SK-N-SH treated with all-trans-retinoic acid at 6 μM for 48 hours (cell line): ENCODE measurements at regions not wholly inside any gene's neighbourhood (a gene's known extent, or its start where the extent isn't known, plus 50 kb on each side); places are given as distances from the start of the nearest gene placed in this dataset.

Experiments
- ATAC-seq: fragments of 200-7000 bp; cut with Tn5 transposase; 3 replicates; pipeline ENCODE4 v1.9.1; 2020; ENCODE audit warnings: mild to moderate bottlenecking, moderate library complexity
- ARNTL ChIP-seq: fragments of 450-650 bp; formaldehyde crosslinking; IDR thresholded peaks from 2 replicates; pipeline ENCODE4 v1.5.0; 2020; ENCODE audit warnings: low read depth, mild to moderate bottlenecking, moderate library complexity, borderline replicate concordance
- BACH2 ChIP-seq: fragments of 250-450 bp; sonication (Bioruptor Pico); IDR thresholded peaks from 2 replicates; pipeline ENCODE4 v1.9.0; 2021; ENCODE audit warnings: mild to moderate bottlenecking, borderline replicate concordance
- CSDC2 ChIP-seq: fragments of 250-450 bp; sonication (Bioruptor Pico); IDR thresholded peaks from 2 replicates; pipeline ENCODE4 v1.5.0; 2020; ENCODE audit warnings: mild to moderate bottlenecking, moderate library complexity
- ESRRG ChIP-seq: fragments of 250-450 bp; sonication (Bioruptor Pico); IDR thresholded peaks from 2 replicates; pipeline ENCODE4 v1.6.1; 2021; ENCODE audit warnings: mild to moderate bottlenecking
- ISL1 ChIP-seq: fragments of 250-450 bp; sonication (Bioruptor Pico); IDR thresholded peaks from 2 replicates; pipeline ENCODE4 v2.1.2; 2022; ENCODE audit warnings: mild to moderate bottlenecking, moderate library complexity
- POU6F1 ChIP-seq: fragments of 250-450 bp; sonication (Bioruptor Pico); IDR thresholded peaks from 2 replicates; pipeline ENCODE4 v1.8.0; 2021; ENCODE audit warnings: low read depth, mild to moderate bottlenecking, moderate library complexity, borderline replicate concordance
- SNAI2 ChIP-seq: fragments of 250-450 bp; sonication (Bioruptor Pico); IDR thresholded peaks from 2 replicates; pipeline ENCODE4 v1.5.0; 2020; ENCODE audit warnings: mild to moderate bottlenecking, moderate library complexity
- TCF4 ChIP-seq: fragments of 250-450 bp; sonication (Bioruptor Pico); IDR thresholded peaks from 2 replicates; pipeline ENCODE4 v1.8.0; 2021; ENCODE audit warnings: mild to moderate bottlenecking, moderate library complexity, borderline replicate concordance
- TOX ChIP-seq: fragments of 250-450 bp; sonication (Bioruptor Pico); IDR thresholded peaks from 2 replicates; pipeline ENCODE4 v1.8.0; 2021; ENCODE audit warnings: mild to moderate bottlenecking, moderate library complexity, borderline replicate concordance
- ZC3H10 ChIP-seq: fragments of 250-450 bp; sonication (Bioruptor Pico); IDR thresholded peaks from 2 replicates; pipeline ENCODE4 v1.5.1; 2021; ENCODE audit warnings: mild to moderate bottlenecking, moderate library complexity
- ZFP3 ChIP-seq: fragments of 250-450 bp; sonication (Bioruptor Pico); IDR thresholded peaks from 2 replicates; pipeline ENCODE4 v1.5.0; 2020; ENCODE audit warnings: mild to moderate bottlenecking, moderate library complexity
- ZFP30 ChIP-seq: fragments of 450-650 bp; formaldehyde crosslinking; IDR thresholded peaks from 2 replicates; pipeline ENCODE4 v1.5.0; 2022; ENCODE audit warnings: mild to moderate bottlenecking, moderate library complexity
- ZNF70 ChIP-seq: fragments of 450-650 bp; formaldehyde crosslinking; IDR thresholded peaks from 2 replicates; pipeline ENCODE4 v1.5.0; 2020; ENCODE audit warnings: mild to moderate bottlenecking, moderate library complexity
- ZNF8 ChIP-seq: fragments of 450-650 bp; formaldehyde crosslinking; IDR thresholded peaks from 2 replicates; pipeline ENCODE4 v1.5.0; 2020; ENCODE audit warnings: mild to moderate bottlenecking, moderate library complexity
- TF ChIP-seq, protein P1 (sequence below): fragments of 250-450 bp; sonication (Bioruptor Pico); IDR thresholded peaks from 2 replicates; pipeline ENCODE4 v1.8.0; 2020; ENCODE audit warnings: mild to moderate bottlenecking, moderate library complexity, borderline replicate concordance
- TF ChIP-seq, protein P2 (sequence below): fragments of 250-450 bp; sonication (Bioruptor Pico); IDR thresholded peaks from 2 replicates; pipeline ENCODE4 v1.5.0; 2020; ENCODE audit warnings: mild to moderate bottlenecking, moderate library complexity
- TF ChIP-seq, protein P3 (sequence below): fragments of 250-450 bp; sonication (Bioruptor Pico); IDR thresholded peaks from 2 replicates; pipeline ENCODE4 v1.5.1; 2021; ENCODE audit warnings: mild to moderate bottlenecking, moderate library complexity

DNA sequence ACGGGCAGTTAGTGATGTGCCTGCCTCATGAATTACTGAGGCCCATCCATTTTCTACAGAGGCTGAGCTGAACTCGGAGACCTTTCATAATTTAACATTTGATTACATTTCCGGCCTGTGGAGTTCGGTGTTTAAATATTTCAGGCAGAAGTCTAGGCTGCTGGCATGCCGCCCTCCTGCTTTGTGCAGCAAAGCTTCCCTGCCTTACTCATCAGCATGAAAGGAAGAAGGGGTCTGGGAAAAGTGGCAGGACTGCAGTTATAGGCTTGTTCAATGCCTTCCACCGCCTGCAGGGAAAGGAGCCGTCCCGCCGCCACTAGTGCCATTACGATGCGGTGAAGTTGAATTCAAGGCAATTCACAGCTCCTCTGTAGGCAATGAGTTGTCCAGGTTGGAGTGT is 527.9 kb downstream of the NPHP4 start:
- TF ChIP-seq, protein P1, sequence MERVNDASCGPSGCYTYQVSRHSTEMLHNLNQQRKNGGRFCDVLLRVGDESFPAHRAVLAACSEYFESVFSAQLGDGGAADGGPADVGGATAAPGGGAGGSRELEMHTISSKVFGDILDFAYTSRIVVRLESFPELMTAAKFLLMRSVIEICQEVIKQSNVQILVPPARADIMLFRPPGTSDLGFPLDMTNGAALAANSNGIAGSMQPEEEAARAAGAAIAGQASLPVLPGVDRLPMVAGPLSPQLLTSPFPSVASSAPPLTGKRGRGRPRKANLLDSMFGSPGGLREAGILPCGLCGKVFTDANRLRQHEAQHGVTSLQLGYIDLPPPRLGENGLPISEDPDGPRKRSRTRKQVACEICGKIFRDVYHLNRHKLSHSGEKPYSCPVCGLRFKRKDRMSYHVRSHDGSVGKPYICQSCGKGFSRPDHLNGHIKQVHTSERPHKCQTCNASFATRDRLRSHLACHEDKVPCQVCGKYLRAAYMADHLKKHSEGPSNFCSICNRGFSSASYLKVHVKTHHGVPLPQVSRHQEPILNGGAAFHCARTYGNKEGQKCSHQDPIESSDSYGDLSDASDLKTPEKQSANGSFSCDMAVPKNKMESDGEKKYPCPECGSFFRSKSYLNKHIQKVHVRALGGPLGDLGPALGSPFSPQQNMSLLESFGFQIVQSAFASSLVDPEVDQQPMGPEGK (CRISPR knock-in tag): no peak
- no peak for TF ChIP-seq ZFP30 (CRISPR knock-in tag)
- no peak for TF ChIP-seq ZC3H10 (CRISPR knock-in tag)
- no peak for TF ChIP-seq TCF4
- TF ChIP-seq, protein P2, sequence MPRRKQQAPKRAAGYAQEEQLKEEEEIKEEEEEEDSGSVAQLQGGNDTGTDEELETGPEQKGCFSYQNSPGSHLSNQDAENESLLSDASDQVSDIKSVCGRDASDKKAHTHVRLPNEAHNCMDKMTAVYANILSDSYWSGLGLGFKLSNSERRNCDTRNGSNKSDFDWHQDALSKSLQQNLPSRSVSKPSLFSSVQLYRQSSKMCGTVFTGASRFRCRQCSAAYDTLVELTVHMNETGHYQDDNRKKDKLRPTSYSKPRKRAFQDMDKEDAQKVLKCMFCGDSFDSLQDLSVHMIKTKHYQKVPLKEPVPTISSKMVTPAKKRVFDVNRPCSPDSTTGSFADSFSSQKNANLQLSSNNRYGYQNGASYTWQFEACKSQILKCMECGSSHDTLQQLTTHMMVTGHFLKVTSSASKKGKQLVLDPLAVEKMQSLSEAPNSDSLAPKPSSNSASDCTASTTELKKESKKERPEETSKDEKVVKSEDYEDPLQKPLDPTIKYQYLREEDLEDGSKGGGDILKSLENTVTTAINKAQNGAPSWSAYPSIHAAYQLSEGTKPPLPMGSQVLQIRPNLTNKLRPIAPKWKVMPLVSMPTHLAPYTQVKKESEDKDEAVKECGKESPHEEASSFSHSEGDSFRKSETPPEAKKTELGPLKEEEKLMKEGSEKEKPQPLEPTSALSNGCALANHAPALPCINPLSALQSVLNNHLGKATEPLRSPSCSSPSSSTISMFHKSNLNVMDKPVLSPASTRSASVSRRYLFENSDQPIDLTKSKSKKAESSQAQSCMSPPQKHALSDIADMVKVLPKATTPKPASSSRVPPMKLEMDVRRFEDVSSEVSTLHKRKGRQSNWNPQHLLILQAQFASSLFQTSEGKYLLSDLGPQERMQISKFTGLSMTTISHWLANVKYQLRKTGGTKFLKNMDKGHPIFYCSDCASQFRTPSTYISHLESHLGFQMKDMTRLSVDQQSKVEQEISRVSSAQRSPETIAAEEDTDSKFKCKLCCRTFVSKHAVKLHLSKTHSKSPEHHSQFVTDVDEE (CRISPR knock-in tag): no peak
- TF ChIP-seq, protein P3, sequence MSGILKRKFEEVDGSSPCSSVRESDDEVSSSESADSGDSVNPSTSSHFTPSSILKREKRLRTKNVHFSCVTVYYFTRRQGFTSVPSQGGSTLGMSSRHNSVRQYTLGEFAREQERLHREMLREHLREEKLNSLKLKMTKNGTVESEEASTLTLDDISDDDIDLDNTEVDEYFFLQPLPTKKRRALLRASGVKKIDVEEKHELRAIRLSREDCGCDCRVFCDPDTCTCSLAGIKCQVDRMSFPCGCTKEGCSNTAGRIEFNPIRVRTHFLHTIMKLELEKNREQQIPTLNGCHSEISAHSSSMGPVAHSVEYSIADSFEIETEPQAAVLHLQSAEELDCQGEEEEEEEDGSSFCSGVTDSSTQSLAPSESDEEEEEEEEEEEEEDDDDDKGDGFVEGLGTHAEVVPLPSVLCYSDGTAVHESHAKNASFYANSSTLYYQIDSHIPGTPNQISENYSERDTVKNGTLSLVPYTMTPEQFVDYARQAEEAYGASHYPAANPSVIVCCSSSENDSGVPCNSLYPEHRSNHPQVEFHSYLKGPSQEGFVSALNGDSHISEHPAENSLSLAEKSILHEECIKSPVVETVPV (CRISPR knock-in tag): no peak
- TF ChIP-seq ARNTL: no peak

DNA sequence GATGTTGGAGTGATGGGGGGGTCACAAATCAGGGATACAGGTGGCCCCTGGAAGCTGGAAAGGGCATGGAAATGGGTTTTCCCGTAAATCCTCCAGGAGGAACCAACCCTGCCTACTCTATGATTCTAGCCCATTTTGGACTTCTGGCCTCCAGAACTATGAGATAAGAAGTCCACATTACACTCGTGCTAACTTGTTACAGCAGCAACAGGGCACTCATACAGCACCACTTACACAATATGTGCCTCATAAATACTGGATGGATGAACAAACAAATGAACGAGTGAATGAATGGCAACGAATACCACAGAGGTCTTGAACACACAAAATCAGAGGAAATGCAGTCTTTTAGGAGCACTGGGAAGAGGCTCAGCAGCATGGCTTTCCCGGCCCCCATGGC is 531.3 kb downstream of the NPHP4 start:
- no peak for ATAC-seq

More for the DNA sequence above, 527.9 kb downstream of the NPHP4 start:
- no peak for ATAC-seq

More for the DNA sequence above, 531.3 kb downstream of the NPHP4 start:
- TF ChIP-seq ISL1 (no peak), ZNF8 (no peak), ZNF70 (CRISPR knock-in tag) (no peak), POU6F1 (no peak), ZC3H10 (CRISPR knock-in tag) (no peak), ZFP3 (no peak), TOX (no peak), ESRRG (no peak), SNAI2 (CRISPR knock-in tag) (no peak), CSDC2 (CRISPR knock-in tag) (no peak), ZFP30 (CRISPR knock-in tag) (no peak), BACH2 (CRISPR knock-in tag) (no peak)
- TF ChIP-seq, protein P3 (CRISPR knock-in tag): no peak
- TF ChIP-seq, protein P2 (CRISPR knock-in tag): no peak
- TF ChIP-seq, protein P1 (CRISPR knock-in tag): no peak
